SIG-M5 treated with dmso at 0.1 percent for 504 hours (cell line): ENCODE measurements at regions not wholly inside any gene's neighbourhood (a gene's known extent, or its start where the extent isn't known, plus 50 kb on each side); places are given as distances from the start of the nearest gene placed in this dataset.
"Not testable (repeated sequence)": the region's sequence is repeated elsewhere in the genome, so short reads cannot be mapped to it uniquely, and the experiment has no call there.

ENCODE experiments used
- DNase-seq: peaks from one replicate; lab custom pipeline; 2025; ENCODE audit not compliant: unreplicated experiment; lab: John Stamatoyannopoulos, UW

GRCh38 chr12:131353376-131353775 is 357.5 kb upstream of the SFSWAP start:
- DNase-seq: no peak

- DNase-seq: no peak
These were observed 357.1 kb upstream of the SFSWAP start for GRCh38 chr12:131353826-131354225.

- DNase-seq: no peak
These were observed 355.3 kb upstream of the SFSWAP start for GRCh38 chr12:131355361-131356245.

GRCh38 chr12:131356485-131357184 is 354.3 kb upstream of the SFSWAP start:
- no peak for DNase-seq

- no peak for DNase-seq
These were observed 353.6 kb upstream of the SFSWAP start for GRCh38 chr12:131357185-131357747.

- no peak for DNase-seq
These were observed 353.0 kb upstream of the SFSWAP start for GRCh38 chr12:131357920-131358319.

- no peak for DNase-seq
These were observed 348.3 kb upstream of the SFSWAP start for GRCh38 chr12:131362291-131363211.

- no peak for DNase-seq
These were observed 347.5 kb upstream of the SFSWAP start for GRCh38 chr12:131363393-131363792.

- no peak for DNase-seq
These were observed 346.9 kb upstream of the SFSWAP start for GRCh38 chr12:131363841-131364495.

- DNase-seq: no peak
These were observed 345.7 kb upstream of the SFSWAP start for GRCh38 chr12:131364903-131365820.

GRCh38 chr12:131365821-131366260 is 345.0 kb upstream of the SFSWAP start:
- DNase-seq: no peak

GRCh38 chr12:131366261-131366871 is 344.5 kb upstream of the SFSWAP start:
- DNase-seq: no peak

- DNase-seq: not testable (repeated sequence)
These were observed 343.6 kb upstream of the SFSWAP start for GRCh38 chr12:131367067-131367982.

GRCh38 chr12:131367983-131368667 is 342.8 kb upstream of the SFSWAP start:
- DNase-seq: no peak

- DNase-seq: no peak
These were observed 342.2 kb upstream of the SFSWAP start for GRCh38 chr12:131368668-131369071.

GRCh38 chr12:131369094-131369845 is 341.6 kb upstream of the SFSWAP start:
- DNase-seq: no peak
